ENCODE measurements at regions not wholly inside any gene's neighbourhood (a gene's known extent, or its start where the extent isn't known, plus 50 kb on each side); places are given as distances from the start of the nearest gene placed in this dataset.

- whole genome bisulfite sequencing, 2 donors (ENCODE audit: low coverage in 1 of 2), result 42 to 56% methylated on average over 1 of the region's 1 CpG
- Histone ChIP-seq H3K36me3 (no peaks in the 10 kb centered on the region), H3K27me3 (no peaks in the 10 kb centered on the region), H3K4me1 (peaks cover 0 to 18% (median 0%) of the 10 kb centered on the region in 3 donors), H3K27ac (no peak overlapping the region), H3K9me3 (no peaks in the 10 kb centered on the region), H3K4me3 (no peak overlapping the region)
- no peak for TF ChIP-seq POLR2AphosphoS5 (IDR thresholded peaks at IDR 0.05)
- TF ChIP-seq EP300 (IDR thresholded peaks at IDR 0.05), result no peak
- TF ChIP-seq CTCF (IDR thresholded peaks at IDR 0.05), result no peak
- no peak for TF ChIP-seq POLR2A (IDR thresholded peaks at IDR 0.05)
- ATAC-seq, result no peak
These were observed 325.3 kb upstream of the RND3 start for GRCh38 chr2:150812664-150813367.

DNA sequence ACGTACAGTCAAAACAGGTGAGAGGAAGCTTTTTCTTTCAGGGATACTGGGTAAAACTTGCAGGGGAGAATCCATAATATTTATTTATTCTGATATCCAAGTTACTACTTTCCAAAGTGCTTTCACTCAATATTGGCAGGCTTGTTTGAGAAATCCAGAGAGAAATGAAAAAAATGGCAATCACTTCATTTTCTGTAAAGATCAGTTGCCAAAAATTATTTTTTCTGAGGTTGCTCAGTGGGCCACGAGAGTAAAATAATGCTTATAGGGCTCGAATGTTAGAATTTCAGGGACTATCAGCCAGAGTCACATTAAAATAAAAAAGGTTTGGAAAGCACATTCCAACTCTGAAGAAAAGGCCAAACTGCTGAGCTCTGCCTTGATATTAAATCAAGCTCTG is 324.6 kb upstream of the RND3 start:
- no peak for ATAC-seq
- H3K4me1 ChIP-seq, result peaks cover 0 to 18% (median 0%) of the 10 kb centered on the region in 3 donors
- no peak overlapping the region for H3K27ac ChIP-seq
- WGBS, 2 donors (ENCODE audit: low coverage in 1 of 2), result 38 to 55% methylated on average over 2 to 3 of the region's 3 CpGs
- H3K9me3 ChIP-seq, result no peaks in the 10 kb centered on the region
- H3K36me3 ChIP-seq, result no peaks in the 10 kb centered on the region
- H3K4me3 ChIP-seq, result no peak overlapping the region
- H3K27me3 ChIP-seq, result no peaks in the 10 kb centered on the region
- TF ChIP-seq CTCF (IDR thresholded peaks at IDR 0.05) (no peak), POLR2AphosphoS5 (IDR thresholded peaks at IDR 0.05) (no peak), POLR2A (IDR thresholded peaks at IDR 0.05) (no peak), EP300 (IDR thresholded peaks at IDR 0.05) (no peak)

DNA sequence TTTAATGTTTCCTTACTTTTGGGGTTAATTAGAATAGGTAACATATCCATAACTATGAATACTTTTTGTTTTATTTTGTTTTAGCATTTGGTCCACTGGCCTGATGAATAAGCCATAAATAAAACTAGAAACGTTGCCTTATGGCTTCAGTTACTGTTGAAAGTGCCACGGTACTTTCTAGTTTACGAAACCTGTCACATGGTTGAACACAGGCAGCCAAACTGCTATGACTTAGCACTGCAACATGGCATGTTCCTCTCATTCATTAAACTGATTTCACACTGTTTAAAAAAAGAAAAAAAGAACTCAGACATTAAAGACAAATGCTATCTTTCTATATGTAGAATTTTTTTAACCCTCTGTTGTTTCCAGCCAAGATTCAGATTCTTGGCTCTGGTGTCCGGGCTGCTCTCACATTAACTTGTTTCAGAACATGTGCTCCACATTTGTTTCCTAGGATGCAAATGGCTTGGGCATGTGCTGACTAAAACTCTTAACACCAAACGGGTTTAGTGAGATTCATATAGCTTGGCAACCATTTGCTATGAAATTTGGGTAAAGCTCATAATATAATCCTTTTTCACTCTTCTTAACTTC is 323.9 kb upstream of the RND3 start:
- peak; percentile 73 for ATAC-seq
- Histone ChIP-seq H3K27ac (no peak overlapping the region), H3K36me3 (no peaks in the 10 kb centered on the region), H3K4me1 (peaks cover 0 to 18% (median under 1%) of the 10 kb centered on the region in 3 donors), H3K4me3 (no peak overlapping the region), H3K9me3 (no peaks in the 10 kb centered on the region), H3K27me3 (no peaks in the 10 kb centered on the region)
- WGBS, 2 donors (ENCODE audit: low coverage in 1 of 2), result 14 to 19% methylated on average over 4 to 5 of the region's 5 CpGs
- TF ChIP-seq POLR2AphosphoS5 (IDR thresholded peaks at IDR 0.05) (peak; percentile 44), POLR2A (IDR thresholded peaks at IDR 0.05) (no peak)

GRCh38 chr2:150809103-150809502 is 321.6 kb upstream of the RND3 start:
- no peak for ATAC-seq
- H3K27me3 ChIP-seq, result no peaks in the 10 kb centered on the region
- H3K9me3 ChIP-seq, result no peaks in the 10 kb centered on the region
- peaks cover 0 to 18% (median 2%) of the 10 kb centered on the region in 3 donors for H3K4me1 ChIP-seq
- no peak overlapping the region for H3K27ac ChIP-seq
- H3K4me3 ChIP-seq, result no peak overlapping the region
- 48 to 52% methylated on average over 2 of the region's 2 CpGs for whole genome bisulfite sequencing, 2 donors (ENCODE audit: low coverage in 1 of 2)
- no peak for TF ChIP-seq POLR2A (IDR thresholded peaks at IDR 0.05)
- no peak for TF ChIP-seq CTCF (IDR thresholded peaks at IDR 0.05)
- no peaks in the 10 kb centered on the region for H3K36me3 ChIP-seq

DNA sequence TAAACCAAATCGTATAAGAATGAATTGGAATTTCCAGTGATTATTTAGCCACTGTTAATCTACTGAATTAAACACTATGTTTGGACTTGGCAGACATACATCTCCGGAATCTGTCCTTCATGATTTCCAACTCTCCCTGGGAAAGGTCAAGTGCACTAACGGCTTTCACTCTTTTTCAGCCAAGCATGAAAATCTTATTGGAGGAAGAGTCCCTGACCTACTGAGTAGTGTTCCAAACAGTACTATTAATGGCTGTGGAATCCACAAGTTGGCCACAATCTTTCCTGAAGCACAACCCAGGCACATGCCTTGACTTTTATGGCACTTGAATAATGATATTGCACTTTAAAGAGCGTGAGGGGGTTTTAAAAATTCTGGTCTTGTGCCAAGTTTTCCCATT is 318.9 kb upstream of the RND3 start:
- ATAC-seq, result no peak
- Histone ChIP-seq H3K4me1 (peaks cover 0 to 8% (median 2%) of the 10 kb centered on the region in 3 donors), H3K4me3 (no peak overlapping the region), H3K27ac (no peak overlapping the region), H3K27me3 (no peaks in the 10 kb centered on the region), H3K9me3 (no peaks in the 10 kb centered on the region), H3K36me3 (no peaks in the 10 kb centered on the region)
- TF ChIP-seq CTCF (IDR thresholded peaks at IDR 0.05) (no peak), EP300 (IDR thresholded peaks at IDR 0.05) (no peak), POLR2A (IDR thresholded peaks at IDR 0.05) (no peak), POLR2AphosphoS5 (IDR thresholded peaks at IDR 0.05) (no peak)
- WGBS, 2 donors (ENCODE audit: low coverage in 1 of 2), result 5 to 9% methylated on average over 3 to 4 of the region's 4 CpGs

All from gastroesophageal sphincter (tissue), 4 donors.